GM12878 (cell line): ENCODE measurements at regions not wholly inside any gene's neighbourhood (a gene's known extent, or its start where the extent isn't known, plus 50 kb on each side); places are given as distances from the start of the nearest gene placed in this dataset.

Experiments used
- ATAC-seq: fragments of 200-7000 bp; cut with Tn5 transposase; 3 replicates; pipeline ENCODE4 v1.9.1; 2020; ENCODE audit warnings: mild to moderate bottlenecking, moderate library complexity
- BruUV-seq: library from RNA; stranded (reverse); fragments of 400-500 nt; replicated peaks from 2 replicates; lab custom pipeline; 2021; lab: Mats Ljungman, UMichigan
- CTCF ChIA-PET: fragments of 300-600 bp; sonication (Branson Sonifier 250); formaldehyde crosslinking; extraction: SDS; loops from one replicate; lab custom pipeline; 2021; ENCODE audit warnings: inconsistent platforms; lab: Yijun Ruan, JAX
- POLR2A ChIA-PET: fragments of 350-600 bp; formaldehyde crosslinking; extraction: SDS; loops from one replicate; lab custom pipeline; 2021; ENCODE audit warnings: inconsistent platforms; lab: Charles Lee
- RAD21 ChIA-PET: fragments of 300-600 bp; sonication (Branson Sonifier 250); formaldehyde crosslinking; loops from one replicate; lab custom pipeline; 2023; ENCODE audit warnings: antibody characterized with exemption; ENCODE audit not compliant: unreplicated experiment; lab: Charles Lee
- SMC1A ChIA-PET: fragments of 300-600 bp; sonication (Branson Sonifier 250); formaldehyde crosslinking; loops from one replicate; lab custom pipeline; 2023; ENCODE audit not compliant: unreplicated experiment, uncharacterized antibody; lab: Charles Lee
- DNase-seq: peaks from one replicate; pipeline ENCODE4 v3.0.0-alpha.2; 2011; ENCODE audit warnings: low read depth, low spot score
- FAIRE-seq: peaks from 3 replicates; lab custom pipeline; 2011; peaks lifted over from hg19 to GRCh38; lab: Jason Lieb, UNC
- H2AFZ ChIP-seq: 2 replicates; pipeline ENCODE4 v1.6.0; 2011; ENCODE audit warnings: low read depth, low read length, control low read depth; ENCODE audit not compliant: control insufficient read depth
- H3K27ac ChIP-seq: 2 replicates; pipeline ENCODE4 v1.5.1; 2011; ENCODE audit warnings: control low read depth; ENCODE audit not compliant: control insufficient read depth, insufficient read depth
- H3K27me3 ChIP-seq, 2 experiments: replicated peaks in 1 of 2; 2 replicates each; pipeline versions ENCODE4 v1.6.0 to v1.6.1; 2011; ENCODE audit warnings: low read length in 1 of 2; ENCODE audit not compliant: control insufficient read depth in 2 of 2, insufficient read depth in 2 of 2
- H3K36me3 ChIP-seq, 2 experiments: 2 replicates each; pipeline ENCODE4 v1.5.1; 2011; ENCODE audit warnings: low read length in 1 of 2; ENCODE audit not compliant: control insufficient read depth in 2 of 2, insufficient read depth in 2 of 2
- H3K4me1 ChIP-seq: 2 replicates; pipeline ENCODE4 v1.6.1; 2011; ENCODE audit warnings: mild to moderate bottlenecking, low read length, moderate library complexity, mixed read lengths; ENCODE audit not compliant: control insufficient read depth, insufficient read depth
- H3K4me2 ChIP-seq: 2 replicates; pipeline ENCODE4 v1.6.0; 2011; ENCODE audit warnings: control low read depth; ENCODE audit not compliant: control insufficient read depth, insufficient read depth
- H3K4me3 ChIP-seq: fragments of 200-600 bp; sonication (generic); 2 replicates; pipeline ENCODE4 v1.5.1; 2016
- H3K79me2 ChIP-seq: 2 replicates; pipeline ENCODE4 v1.6.0; 2011; ENCODE audit warnings: low read length; ENCODE audit not compliant: control insufficient read depth, insufficient read depth
- H3K9ac ChIP-seq: 2 replicates; pipeline ENCODE4 v1.8.0; 2011; ENCODE audit warnings: low read length, control low read depth, mixed read lengths; ENCODE audit not compliant: control insufficient read depth, insufficient read depth
- H3K9me3 ChIP-seq: replicated peaks from 3 replicates; pipeline ENCODE4 v1.5.1; 2011; ENCODE audit warnings: mild to moderate bottlenecking, low read length; ENCODE audit not compliant: control insufficient read depth, insufficient read depth
- H4K20me1 ChIP-seq: 2 replicates; pipeline ENCODE4 v1.6.0; 2011; ENCODE audit not compliant: control insufficient read depth, insufficient read depth
- BCL11A ChIP-seq: IDR thresholded peaks from 2 replicates; pipeline ENCODE4 v1.6.1; 2011; ENCODE audit warnings: low read depth, low read length
- CHD4 ChIP-seq: fragments of 200-600 bp; sonication (generic); IDR thresholded peaks from 2 replicates; pipeline ENCODE4 v1.6.1; 2016; ENCODE audit warnings: mild to moderate bottlenecking
- CTCF ChIP-seq, 3 experiments: IDR thresholded peaks in 2 of 3; conservative IDR thresholded peaks in 1 of 3; 2 replicates each; pipeline ENCODE4 v1.5.1; 2011; ENCODE audit warnings: low read depth in 3 of 3, low read length in 3 of 3, mild to moderate bottlenecking in 3 of 3, control low read depth in 2 of 3, moderate library complexity in 2 of 3, inconsistent platforms in 1 of 3, mixed read lengths in 1 of 3; ENCODE audit not compliant: control insufficient read depth in 2 of 3, insufficient read depth in 1 of 3; ENCODE audit errors: extremely low read depth in 1 of 3
- E2F8 ChIP-seq: fragments of 450-650 bp; IDR thresholded peaks from 2 replicates; pipeline ENCODE4 v1.6.1; 2018; ENCODE audit warnings: mild to moderate bottlenecking, low read depth, moderate library complexity; ENCODE audit not compliant: partially characterized antibody
- ESRRA ChIP-seq: IDR thresholded peaks from 2 replicates; pipeline ENCODE4 v1.6.1; 2012; ENCODE audit warnings: mild to moderate bottlenecking, low read length, improper control_type of control experiment
- FOXM1 ChIP-seq: IDR thresholded peaks from 2 replicates; pipeline ENCODE4 v1.6.1; 2012; ENCODE audit warnings: low read depth, mild to moderate bottlenecking, inconsistent platforms, low read length, moderate library complexity
- MTA3 ChIP-seq: IDR thresholded peaks from 2 replicates; pipeline ENCODE4 v1.6.1; 2012; ENCODE audit warnings: low read length, inconsistent platforms, borderline replicate concordance
- MYC ChIP-seq: IDR thresholded peaks from 2 replicates; pipeline ENCODE4 v1.6.1; 2011; ENCODE audit warnings: mild to moderate bottlenecking, low read length, moderate library complexity, inconsistent platforms; ENCODE audit not compliant: insufficient read depth, insufficient replicate concordance, insufficient read length, severe bottlenecking
- NFIC ChIP-seq: IDR thresholded peaks from 2 replicates; pipeline ENCODE4 v1.6.1; 2012; ENCODE audit warnings: low read depth, mild to moderate bottlenecking, inconsistent platforms, low read length, moderate library complexity
- RB1 ChIP-seq: fragments of 450-650 bp; formaldehyde crosslinking; IDR thresholded peaks from 2 replicates; pipeline ENCODE4 v1.6.1; 2017; ENCODE audit warnings: mild to moderate bottlenecking, borderline replicate concordance
- SMAD5 ChIP-seq: IDR thresholded peaks from 2 replicates; pipeline ENCODE4 v1.6.1; 2016; ENCODE audit warnings: antibody characterized with exemption, low read depth
- SREBF2 ChIP-seq: IDR thresholded peaks from 2 replicates; pipeline ENCODE4 v1.6.1; 2012; ENCODE audit warnings: mild to moderate bottlenecking, low read length
- WRNIP1 ChIP-seq: IDR thresholded peaks from 2 replicates; pipeline ENCODE4 v1.6.1; 2011; ENCODE audit warnings: low read depth, low read length, improper control_type of control experiment, borderline replicate concordance
- ZBTB11 ChIP-seq: fragments of 450-650 bp; formaldehyde crosslinking; IDR thresholded peaks from 2 replicates; pipeline ENCODE4 v1.5.0; 2022; ENCODE audit warnings: mild to moderate bottlenecking, missing genetic modification characterization
- WGBS: methylation state at CpG from one replicate; pipeline ENCODE4 v1.1.6; 2016; ENCODE audit warnings: low lambda C conversion rate; ENCODE audit not compliant: insufficient replicate concordance, insufficient coverage; ENCODE audit errors: missing lambda C conversion rate; 5-methylcytosine and 5-hydroxymethylcytosine counted together
- in situ Hi-C: fragments of 300-500 bp; cut with MboI; formaldehyde crosslinking; loops from 9 replicates; pipeline ENCODE4 v1.14.3; 2018; ENCODE audit warnings: mixed read lengths
- intact Hi-C: fragments of 100-400 bp; cut with micrococcal nuclease; formaldehyde crosslinking; loops from one replicate; pipeline ENCODE4 v1.14.2; 2022; ENCODE audit not compliant: unreplicated experiment

GRCh38 chr4:30461218-30461617 lies 259.0 kb upstream of the PCDH7 start:
- H3K9me3 ChIP-seq = peaks cover 1% of the 10 kb centered on the region; the same call in 2 of the 3 replicates
- no peaks in the 10 kb centered on the region for H4K20me1 ChIP-seq
- H3K79me2 ChIP-seq = no peaks in the 10 kb centered on the region
- BruUV-seq = no TSS peak
- peaks cover 16% of the 10 kb centered on the region for H3K4me1 ChIP-seq
- H3K4me3 ChIP-seq = no peak overlapping the region
- 10% methylated on average over 5 of the region's 5 CpGs for WGBS
- peak overlapping the region; percentile 65 for H2AFZ ChIP-seq
- no peak for FAIRE-seq
- H3K4me2 ChIP-seq = peak overlapping the region; percentile 3; the same call in 1 of the 2 replicates
- RAD21 ChIA-PET = interaction anchor here (0.5 to 1.1 kb wide), 2 partner anchors 14 to 158 kb away, joined by 3 read pairs; no protein-coding TSS in a partner anchor
- DNase-seq = peak; percentile 19
- SMC1A ChIA-PET = interaction anchor here (0.6 to 2.6 kb wide), 9 partner anchors 9 to 1954 kb away, joined by 3 to 10 read pairs (median 4); no protein-coding TSS in a partner anchor
- no peaks in the 10 kb centered on the region for H3K36me3 ChIP-seq
- H3K9ac ChIP-seq = no peak overlapping the region
- peak overlapping the region; percentile 66 for H3K27ac ChIP-seq
- no peaks in the 10 kb centered on the region for H3K27me3 ChIP-seq
- POLR2A ChIA-PET = interaction anchor here (0.6 to 1.3 kb wide), 3 partner anchors 9 to 28 kb away, joined by 3 read pairs; no protein-coding TSS in a partner anchor
- ATAC-seq = peak; percentile 90
- in situ Hi-C loops (no loop called here), intact Hi-C loops (no loop called here)
- CTCF ChIA-PET = interaction anchor here (1.3 kb wide), 1 partner anchor 18 kb away, joined by 5 read pairs; no protein-coding TSS in a partner anchor
- TF ChIP-seq NFIC (peak; percentile 91), ESRRA (no peak), ZBTB11 (no peak), MTA3 (no peak), RB1 (no peak), WRNIP1 (no peak), FOXM1 (peak; percentile 93; the same call in 1 of the 2 replicates), E2F8 (no peak), SMAD5 (no peak), CTCF (IDR thresholded peaks at IDR 0.05 in 2 of 3, conservative IDR thresholded peaks at IDR 0.05 in 1 of 3; ENCODE audit: control insufficient read depth in 2 of 3, extremely low read depth in 1 of 3, insufficient read depth in 1 of 3, low read depth in 3 of 3, low read length in 3 of 3) (no peak), MYC (no peak), BCL11A (peak; percentile 65; the same call in 1 of the 2 replicates), SREBF2 (no peak), CHD4 (no peak)
